ENCODE measurements at regions not wholly inside any gene's neighbourhood (a gene's known extent, or its start where the extent isn't known, plus 50 kb on each side); places are given as distances from the start of the nearest gene placed in this dataset.

- TF ChIP-seq CTCF (IDR thresholded peaks at IDR 0.05): no peak
- TF ChIP-seq POLR2A (IDR thresholded peaks at IDR 0.05): no peak
Observed at GRCh38 chr6:119524410-119524809, 174.8 kb upstream of the MAN1A1 start.

Data from tibial nerve (tissue), 3 donors.